ENCODE measurements at regions not wholly inside any gene's neighbourhood (a gene's known extent, or its start where the extent isn't known, plus 50 kb on each side); places are given as distances from the start of the nearest gene placed in this dataset.

DNA sequence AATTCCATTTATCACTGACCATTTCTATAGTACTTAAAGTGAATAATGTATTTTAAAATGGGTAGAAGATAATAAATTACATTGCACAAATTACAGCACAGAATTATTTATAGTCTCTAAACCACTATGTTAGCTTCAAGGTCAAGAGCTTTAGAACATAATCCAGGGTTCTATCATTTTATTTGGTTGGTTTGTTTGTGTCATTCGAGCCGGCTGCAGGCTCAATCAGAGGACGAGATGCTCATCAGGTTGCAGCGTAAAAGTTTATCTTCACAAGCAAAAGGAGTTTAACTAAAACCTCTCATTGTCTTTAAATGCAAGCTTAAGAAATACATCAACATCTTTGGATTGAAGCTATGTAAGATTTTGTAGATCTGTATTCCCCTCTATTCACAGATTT, 523.8 kb downstream of the EFNA5 start:
- TF ChIP-seq SIN3A (IDR thresholded peaks at IDR 0.05; ENCODE audit: borderline replicate concordance, insufficient read depth, low read length): no peak
- TF ChIP-seq POLR2AphosphoS5 (IDR thresholded peaks at IDR 0.05; ENCODE audit: low read depth, low read length): no peak
- no peak for TF ChIP-seq FOXP2 (optimal IDR thresholded peaks at IDR 0.05; ENCODE audit: borderline replicate concordance, extremely low read depth, extremely low read length, insufficient read depth)
- TF ChIP-seq, protein P1, sequence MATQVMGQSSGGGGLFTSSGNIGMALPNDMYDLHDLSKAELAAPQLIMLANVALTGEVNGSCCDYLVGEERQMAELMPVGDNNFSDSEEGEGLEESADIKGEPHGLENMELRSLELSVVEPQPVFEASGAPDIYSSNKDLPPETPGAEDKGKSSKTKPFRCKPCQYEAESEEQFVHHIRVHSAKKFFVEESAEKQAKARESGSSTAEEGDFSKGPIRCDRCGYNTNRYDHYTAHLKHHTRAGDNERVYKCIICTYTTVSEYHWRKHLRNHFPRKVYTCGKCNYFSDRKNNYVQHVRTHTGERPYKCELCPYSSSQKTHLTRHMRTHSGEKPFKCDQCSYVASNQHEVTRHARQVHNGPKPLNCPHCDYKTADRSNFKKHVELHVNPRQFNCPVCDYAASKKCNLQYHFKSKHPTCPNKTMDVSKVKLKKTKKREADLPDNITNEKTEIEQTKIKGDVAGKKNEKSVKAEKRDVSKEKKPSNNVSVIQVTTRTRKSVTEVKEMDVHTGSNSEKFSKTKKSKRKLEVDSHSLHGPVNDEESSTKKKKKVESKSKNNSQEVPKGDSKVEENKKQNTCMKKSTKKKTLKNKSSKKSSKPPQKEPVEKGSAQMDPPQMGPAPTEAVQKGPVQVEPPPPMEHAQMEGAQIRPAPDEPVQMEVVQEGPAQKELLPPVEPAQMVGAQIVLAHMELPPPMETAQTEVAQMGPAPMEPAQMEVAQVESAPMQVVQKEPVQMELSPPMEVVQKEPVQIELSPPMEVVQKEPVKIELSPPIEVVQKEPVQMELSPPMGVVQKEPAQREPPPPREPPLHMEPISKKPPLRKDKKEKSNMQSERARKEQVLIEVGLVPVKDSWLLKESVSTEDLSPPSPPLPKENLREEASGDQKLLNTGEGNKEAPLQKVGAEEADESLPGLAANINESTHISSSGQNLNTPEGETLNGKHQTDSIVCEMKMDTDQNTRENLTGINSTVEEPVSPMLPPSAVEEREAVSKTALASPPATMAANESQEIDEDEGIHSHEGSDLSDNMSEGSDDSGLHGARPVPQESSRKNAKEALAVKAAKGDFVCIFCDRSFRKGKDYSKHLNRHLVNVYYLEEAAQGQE (IDR thresholded peaks at IDR 0.05; ENCODE audit: insufficient read depth in 1 of 2, low read depth in 2 of 2, low read length in 2 of 2): no peak
- TF ChIP-seq TAF1 (IDR thresholded peaks at IDR 0.05; ENCODE audit: borderline replicate concordance, insufficient read depth, low read length): no peak

DNA sequence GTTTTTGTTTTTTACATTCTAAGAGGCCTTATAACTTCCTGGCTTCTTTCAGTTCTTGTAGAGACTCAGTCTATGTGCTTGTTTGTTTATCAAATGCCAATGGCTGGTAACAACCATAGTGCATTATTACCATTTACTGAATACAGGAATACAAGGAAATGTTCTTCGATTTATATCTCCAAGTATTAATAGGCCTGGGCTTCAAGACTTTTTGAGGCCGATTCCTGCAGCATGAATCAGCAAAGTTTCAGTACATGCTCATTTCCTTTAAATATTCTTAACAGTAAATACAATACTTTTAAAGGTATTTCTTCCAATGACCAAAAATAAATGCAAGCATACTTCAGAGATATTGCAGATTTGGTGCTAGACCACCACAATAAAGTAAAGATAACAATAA, 535.3 kb downstream of the EFNA5 start:
- no peak for TF ChIP-seq TAF1 (IDR thresholded peaks at IDR 0.05; ENCODE audit: borderline replicate concordance, insufficient read depth, low read length)
- no peak for TF ChIP-seq POLR2AphosphoS5 (IDR thresholded peaks at IDR 0.05; ENCODE audit: low read depth, low read length)
- TF ChIP-seq, protein P1 (IDR thresholded peaks at IDR 0.05; ENCODE audit: insufficient read depth in 1 of 2, low read depth in 2 of 2, low read length in 2 of 2): no peak
- TF ChIP-seq SIN3A (IDR thresholded peaks at IDR 0.05; ENCODE audit: borderline replicate concordance, insufficient read depth, low read length): no peak
- TF ChIP-seq FOXP2 (optimal IDR thresholded peaks at IDR 0.05; ENCODE audit: borderline replicate concordance, extremely low read depth, extremely low read length, insufficient read depth): no peak

DNA sequence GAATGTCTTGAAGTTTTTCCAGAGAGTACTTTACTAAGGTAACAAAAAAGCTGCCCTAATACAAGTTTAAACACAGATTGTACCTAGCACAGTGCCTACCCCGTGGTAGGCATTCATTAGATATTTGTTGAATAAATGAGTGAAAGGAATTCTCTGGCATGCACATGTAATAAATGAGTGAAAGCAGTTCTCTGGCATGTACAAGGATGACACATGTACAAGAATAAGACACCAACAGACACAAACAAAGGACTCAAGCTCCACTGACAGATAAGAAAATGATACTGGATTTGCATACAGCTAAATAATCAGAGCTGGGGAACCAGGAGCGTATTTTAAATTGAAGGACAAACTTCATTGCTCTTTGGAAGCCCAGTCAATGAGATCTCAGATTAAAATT, 535.8 kb downstream of the EFNA5 start:
- TF ChIP-seq, protein P1 (IDR thresholded peaks at IDR 0.05; ENCODE audit: insufficient read depth in 1 of 2, low read depth in 2 of 2, low read length in 2 of 2): no peak
- TF ChIP-seq FOXP2 (optimal IDR thresholded peaks at IDR 0.05; ENCODE audit: borderline replicate concordance, extremely low read depth, extremely low read length, insufficient read depth) (no peak), TAF1 (IDR thresholded peaks at IDR 0.05; ENCODE audit: borderline replicate concordance, insufficient read depth, low read length) (no peak), SIN3A (IDR thresholded peaks at IDR 0.05; ENCODE audit: borderline replicate concordance, insufficient read depth, low read length) (no peak), POLR2AphosphoS5 (IDR thresholded peaks at IDR 0.05; ENCODE audit: low read depth, low read length) (no peak)

DNA sequence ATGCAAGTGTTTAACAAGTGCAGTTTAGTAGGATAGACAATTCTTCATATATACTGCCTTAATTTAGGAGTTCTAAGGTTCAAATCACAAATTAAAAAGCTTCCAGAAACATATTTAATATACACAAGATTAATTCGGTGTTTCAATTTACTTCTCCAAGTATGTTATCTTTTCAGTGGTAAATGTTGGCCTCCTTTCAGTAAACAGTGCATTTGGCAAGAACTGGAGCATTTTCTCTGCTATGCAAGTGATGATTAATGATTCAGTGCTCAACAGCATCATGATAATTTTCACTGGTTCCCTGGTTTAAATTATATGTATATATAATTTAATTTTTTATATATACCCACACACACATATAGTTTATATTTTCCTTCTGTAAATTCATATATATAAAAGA, 541.7 kb downstream of the EFNA5 start:
- TF ChIP-seq POLR2AphosphoS5 (IDR thresholded peaks at IDR 0.05; ENCODE audit: low read depth, low read length) (no peak), SIN3A (IDR thresholded peaks at IDR 0.05; ENCODE audit: borderline replicate concordance, insufficient read depth, low read length) (no peak), FOXP2 (optimal IDR thresholded peaks at IDR 0.05; ENCODE audit: borderline replicate concordance, extremely low read depth, extremely low read length, insufficient read depth) (no peak), TAF1 (IDR thresholded peaks at IDR 0.05; ENCODE audit: borderline replicate concordance, insufficient read depth, low read length) (no peak)
- TF ChIP-seq, protein P1 (IDR thresholded peaks at IDR 0.05; ENCODE audit: insufficient read depth in 1 of 2, low read depth in 2 of 2, low read length in 2 of 2): no peak

DNA sequence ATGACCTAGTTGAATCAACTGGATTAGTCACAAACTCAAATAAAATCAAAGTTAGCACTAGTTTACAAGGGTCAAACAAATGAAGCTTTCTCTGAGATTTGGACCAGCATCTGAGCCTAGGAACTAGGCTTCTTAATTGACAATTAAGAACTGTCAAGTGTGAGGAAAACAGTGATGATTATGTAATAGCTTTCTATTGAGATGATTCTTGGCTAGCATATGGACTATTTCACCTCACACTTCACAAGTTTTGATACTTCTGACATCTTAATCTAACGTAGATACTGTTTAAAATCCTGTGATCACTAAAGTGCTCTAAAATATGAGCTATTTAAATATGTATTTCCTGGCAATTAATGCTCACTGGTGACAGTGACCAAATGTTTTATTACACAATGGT, 542.9 kb downstream of the EFNA5 start:
- TF ChIP-seq POLR2AphosphoS5 (IDR thresholded peaks at IDR 0.05; ENCODE audit: low read depth, low read length): no peak
- TF ChIP-seq, protein P1 (IDR thresholded peaks at IDR 0.05; ENCODE audit: insufficient read depth in 1 of 2, low read depth in 2 of 2, low read length in 2 of 2): no peak

Measured in PFSK-1 (cell line).